SK-N-SH (cell line): ENCODE measurements at regions not wholly inside any gene's neighbourhood (a gene's known extent, or its start where the extent isn't known, plus 50 kb on each side); places are given as distances from the start of the nearest gene placed in this dataset.

ENCODE experiments used
- CTCF ChIA-PET: fragments of 300-600, 350-600 bp; formaldehyde crosslinking; extraction: SDS; loops from one replicate; lab custom pipeline; 2021; lab: Yijun Ruan, JAX
- POLR2A ChIA-PET: fragments of 350-600 bp; sonication (Branson Sonifier 250); formaldehyde crosslinking; extraction: SDS; loops from one replicate; lab custom pipeline; 2020; ENCODE audit warnings: antibody characterized with exemption, inconsistent platforms; lab: Yijun Ruan, JAX
- DNase-seq: peaks from one replicate; pipeline ENCODE4 v3.0.0; 2012
- H2AFZ ChIP-seq: fragments of 200-600 bp; sonication (generic); 2 replicates; pipeline ENCODE4 v1.8.1; 2016; ENCODE audit warnings: antibody characterized with exemption, mild to moderate bottlenecking, low read depth
- H3F3A ChIP-seq: fragments of 200-600 bp; sonication (generic); replicated peaks from 2 replicates; pipeline ENCODE3; 2016; ENCODE audit warnings: antibody characterized with exemption, mild to moderate bottlenecking; ENCODE audit not compliant: insufficient read depth
- H3K27ac ChIP-seq, 2 experiments: fragments of 200-500 bp in 1 of 2; fragments of 200-600 bp in 1 of 2; sonication (Bioruptor generic) in 1 of 2; sonication (generic), shearing (Covaris generic) in 1 of 2; 2 replicates each; pipeline versions ENCODE4 v1.5.1 to v1.6.1; 2014 to 2016; ENCODE audit warnings: low read depth in 2 of 2, inconsistent platforms in 1 of 2, low read length in 1 of 2, mild to moderate bottlenecking in 1 of 2, mixed read lengths in 1 of 2
- H3K27me3 ChIP-seq: fragments of 200-600 bp; sonication (generic), shearing (Covaris generic); 2 replicates; pipeline ENCODE4 v1.6.1; 2016; ENCODE audit warnings: mixed run types; ENCODE audit not compliant: insufficient read depth
- H3K36me3 ChIP-seq, 2 experiments: fragments of 200-500 bp in 1 of 2; fragments of 200-600 bp in 1 of 2; sonication (Bioruptor generic) in 1 of 2; sonication (generic) in 1 of 2; replicated peaks in 1 of 2; 2 replicates each; pipeline versions ENCODE3 to v1.5.1; 2014 to 2016; ENCODE audit warnings: low read length in 1 of 2, mild to moderate bottlenecking in 1 of 2; ENCODE audit not compliant: insufficient read depth in 2 of 2, control insufficient read depth in 1 of 2
- H3K4me1 ChIP-seq, 2 experiments: fragments of 200-500 bp in 1 of 2; fragments of 200-600 bp in 1 of 2; sonication (Bioruptor generic) in 1 of 2; sonication (generic), shearing (Covaris generic) in 1 of 2; 2 replicates each; pipeline versions ENCODE4 v1.5.1 to v1.6.1; 2014 to 2016; ENCODE audit warnings: low read depth in 1 of 2, low read length in 1 of 2, mixed run types in 1 of 2; ENCODE audit not compliant: insufficient read depth in 2 of 2, control insufficient read depth in 1 of 2
- H3K4me2 ChIP-seq: fragments of 200-600 bp; sonication (generic), shearing (Covaris generic); 2 replicates; pipeline ENCODE4 v1.6.1; 2017; ENCODE audit warnings: mixed run types
- H3K4me3 ChIP-seq, 2 experiments: fragments of 200-500 bp in 1 of 2; fragments of 200-600 bp in 1 of 2; sonication (Bioruptor generic) in 1 of 2; sonication (generic), shearing (Covaris generic) in 1 of 2; 2 replicates each; pipeline versions ENCODE4 v1.5.1 to v1.8.1; 2014 to 2016; ENCODE audit warnings: low read depth in 2 of 2, inconsistent platforms in 1 of 2, low read length in 1 of 2, mild to moderate bottlenecking in 1 of 2, mixed read lengths in 1 of 2, moderate library complexity in 1 of 2
- H3K79me2 ChIP-seq: fragments of 200-600 bp; sonication (generic); 2 replicates; pipeline ENCODE4 v1.8.1; 2017; ENCODE audit warnings: mild to moderate bottlenecking; ENCODE audit not compliant: insufficient read depth
- H3K9ac ChIP-seq: fragments of 200-600 bp; sonication (generic); 2 replicates; pipeline ENCODE4 v1.6.1; 2017; ENCODE audit warnings: mixed run types
- H3K9me2 ChIP-seq: fragments of 200-600 bp; sonication (generic); 2 replicates; pipeline ENCODE4 v1.6.1; 2017; ENCODE audit warnings: mixed run types
- H3K9me3 ChIP-seq: fragments of 200-600 bp; sonication (generic); 2 replicates; pipeline ENCODE4 v1.6.1; 2017; ENCODE audit warnings: mixed run types, mild to moderate bottlenecking, moderate library complexity
- H4K20me1 ChIP-seq: fragments of 200-600 bp; sonication (generic); 2 replicates; pipeline ENCODE4 v1.6.1; 2017; ENCODE audit warnings: mild to moderate bottlenecking, mixed run types; ENCODE audit not compliant: insufficient read depth
- CHD2 ChIP-seq: fragments of 150-350 bp; IDR thresholded peaks from 2 replicates; pipeline ENCODE4 v1.6.1; 2018; ENCODE audit warnings: low read length; ENCODE audit not compliant: partially characterized antibody
- CTCF ChIP-seq: fragments of 200-600 bp; sonication (generic); IDR thresholded peaks from 2 replicates; pipeline ENCODE4 v1.6.1; 2017; ENCODE audit warnings: antibody characterized with exemption, mild to moderate bottlenecking, moderate library complexity
- ELF1 ChIP-seq: IDR thresholded peaks from 2 replicates; pipeline ENCODE4 v1.4.0; 2012
- FOXJ3 ChIP-seq: sonication (generic); formaldehyde crosslinking; IDR thresholded peaks from 2 replicates; pipeline ENCODE4 v1.5.1; 2020; ENCODE audit warnings: mild to moderate bottlenecking, missing genetic modification reagents
- FOXM1 ChIP-seq: IDR thresholded peaks from 2 replicates; pipeline ENCODE4 v1.4.0; 2012; ENCODE audit warnings: low read depth, mild to moderate bottlenecking
- GABPA ChIP-seq: IDR thresholded peaks from 2 replicates; pipeline ENCODE4 v1.4.0; 2012; ENCODE audit warnings: low read depth, mild to moderate bottlenecking
- JUND ChIP-seq: IDR thresholded peaks from 2 replicates; pipeline ENCODE4 v1.4.0; 2012
- MEF2A ChIP-seq: IDR thresholded peaks from 2 replicates; pipeline ENCODE4 v1.4.0; 2012; ENCODE audit warnings: low read depth, borderline replicate concordance
- NRF1 ChIP-seq: IDR thresholded peaks from 2 replicates; pipeline ENCODE4 v1.6.1; 2012; ENCODE audit warnings: low read depth, mild to moderate bottlenecking, low read length
- PBX3 ChIP-seq: IDR thresholded peaks from 2 replicates; pipeline ENCODE4; 2012
- RAD21 ChIP-seq: IDR thresholded peaks from 2 replicates; pipeline ENCODE4 v1.6.1; 2012; ENCODE audit warnings: mild to moderate bottlenecking, low read length
- RCOR1 ChIP-seq: fragments of 150-350 bp; IDR thresholded peaks from 2 replicates; pipeline ENCODE4 v1.6.1; 2017; ENCODE audit warnings: antibody characterized with exemption, low read length
- REST ChIP-seq: IDR thresholded peaks from 2 replicates; pipeline ENCODE4 v1.6.1; 2012; ENCODE audit warnings: mild to moderate bottlenecking, low read depth, low read length, moderate library complexity
- RFX5 ChIP-seq: IDR thresholded peaks from 2 replicates; pipeline ENCODE4 v1.6.1; 2012; ENCODE audit warnings: mild to moderate bottlenecking, improper control_type of control experiment, low read length
- RXRA ChIP-seq: IDR thresholded peaks from 2 replicates; pipeline ENCODE4 v1.4.0; 2012; ENCODE audit warnings: low read depth, mild to moderate bottlenecking, borderline replicate concordance
- TCF12 ChIP-seq: IDR thresholded peaks from 2 replicates; pipeline ENCODE4 v1.4.0; 2012
- USF1 ChIP-seq: IDR thresholded peaks from 2 replicates; pipeline ENCODE4 v1.4.0; 2012; ENCODE audit warnings: low read depth, borderline replicate concordance
- USF2 ChIP-seq: fragments of 150-350 bp; IDR thresholded peaks from 2 replicates; pipeline ENCODE4 v1.6.1; 2017; ENCODE audit warnings: antibody characterized with exemption, low read length, low read depth, borderline replicate concordance
- YY1 ChIP-seq: IDR thresholded peaks from 2 replicates; pipeline ENCODE4 v1.4.0; 2012; ENCODE audit warnings: low read depth, mild to moderate bottlenecking
- TF ChIP-seq, protein P1 (sequence below): IDR thresholded peaks from 2 replicates; pipeline ENCODE4 v1.4.0; 2012; ENCODE audit warnings: low read depth, borderline replicate concordance

DNA sequence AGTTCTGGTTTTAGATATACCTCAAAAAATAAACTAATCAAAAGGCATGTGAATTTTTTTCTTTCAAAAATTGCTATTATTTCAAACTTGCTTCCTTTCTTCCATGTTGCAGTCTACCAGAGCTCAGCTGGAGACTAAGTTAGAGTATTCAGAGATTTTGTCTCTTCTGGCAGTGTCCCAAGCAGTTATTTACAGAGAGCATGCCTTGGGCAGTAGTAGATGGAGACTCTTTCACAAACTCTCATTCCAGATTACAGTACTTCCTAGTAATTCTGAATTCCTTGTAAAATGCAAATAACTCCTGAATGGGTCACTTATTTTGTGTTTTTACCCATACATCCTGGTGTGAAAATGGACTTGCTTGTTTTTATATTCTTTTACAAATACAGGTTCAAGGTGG is 703.4 kb downstream of the EPHA7 start:
- H3K27ac ChIP-seq: no peak overlapping the region
- H3K9ac ChIP-seq: no peak overlapping the region
- no peaks in the 10 kb centered on the region for H3K36me3 ChIP-seq
- no peak overlapping the region for H3K4me3 ChIP-seq
- H3K27me3 ChIP-seq: no peaks in the 10 kb centered on the region
- H3K4me1 ChIP-seq: no peaks in the 10 kb centered on the region
- ChIA-PET POLR2A (no interaction called here), CTCF (interaction anchor here (0.7 kb wide), 1 partner anchor 913 kb away, joined by 4 read pairs; no protein-coding TSS in a partner anchor)
- H3F3A ChIP-seq: no peaks in the 10 kb centered on the region
- H3K4me2 ChIP-seq: no peak overlapping the region
- H3K9me2 ChIP-seq: no peaks in the 10 kb centered on the region
- TF ChIP-seq USF2 (no peak), YY1 (no peak), PBX3 (no peak), RAD21 (no peak), RXRA (no peak), CTCF (no peak), FOXJ3 (CRISPR knock-in tag) (no peak), USF1 (no peak), CHD2 (no peak), RCOR1 (no peak), ELF1 (no peak), FOXM1 (no peak), TCF12 (no peak), GABPA (no peak), NRF1 (no peak), REST (no peak), MEF2A (no peak), JUND (no peak), RFX5 (no peak)
- TF ChIP-seq, protein P1, sequence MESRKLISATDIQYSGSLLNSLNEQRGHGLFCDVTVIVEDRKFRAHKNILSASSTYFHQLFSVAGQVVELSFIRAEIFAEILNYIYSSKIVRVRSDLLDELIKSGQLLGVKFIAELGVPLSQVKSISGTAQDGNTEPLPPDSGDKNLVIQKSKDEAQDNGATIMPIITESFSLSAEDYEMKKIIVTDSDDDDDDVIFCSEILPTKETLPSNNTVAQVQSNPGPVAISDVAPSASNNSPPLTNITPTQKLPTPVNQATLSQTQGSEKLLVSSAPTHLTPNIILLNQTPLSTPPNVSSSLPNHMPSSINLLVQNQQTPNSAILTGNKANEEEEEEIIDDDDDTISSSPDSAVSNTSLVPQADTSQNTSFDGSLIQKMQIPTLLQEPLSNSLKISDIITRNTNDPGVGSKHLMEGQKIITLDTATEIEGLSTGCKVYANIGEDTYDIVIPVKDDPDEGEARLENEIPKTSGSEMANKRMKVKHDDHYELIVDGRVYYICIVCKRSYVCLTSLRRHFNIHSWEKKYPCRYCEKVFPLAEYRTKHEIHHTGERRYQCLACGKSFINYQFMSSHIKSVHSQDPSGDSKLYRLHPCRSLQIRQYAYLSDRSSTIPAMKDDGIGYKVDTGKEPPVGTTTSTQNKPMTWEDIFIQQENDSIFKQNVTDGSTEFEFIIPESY: no peak
- no peaks in the 10 kb centered on the region for H3K9me3 ChIP-seq
- no peak overlapping the region for H2AFZ ChIP-seq
- no peaks in the 10 kb centered on the region for H3K79me2 ChIP-seq
- no peaks in the 10 kb centered on the region for H4K20me1 ChIP-seq
- no peak for DNase-seq
